ENCODE measurements at regions not wholly inside any gene's neighbourhood (a gene's known extent, or its start where the extent isn't known, plus 50 kb on each side); places are given as distances from the start of the nearest gene placed in this dataset.
"Not testable (repeated sequence)": the region's sequence is repeated elsewhere in the genome, so short reads cannot be mapped to it uniquely, and the experiment has no call there.

DNA sequence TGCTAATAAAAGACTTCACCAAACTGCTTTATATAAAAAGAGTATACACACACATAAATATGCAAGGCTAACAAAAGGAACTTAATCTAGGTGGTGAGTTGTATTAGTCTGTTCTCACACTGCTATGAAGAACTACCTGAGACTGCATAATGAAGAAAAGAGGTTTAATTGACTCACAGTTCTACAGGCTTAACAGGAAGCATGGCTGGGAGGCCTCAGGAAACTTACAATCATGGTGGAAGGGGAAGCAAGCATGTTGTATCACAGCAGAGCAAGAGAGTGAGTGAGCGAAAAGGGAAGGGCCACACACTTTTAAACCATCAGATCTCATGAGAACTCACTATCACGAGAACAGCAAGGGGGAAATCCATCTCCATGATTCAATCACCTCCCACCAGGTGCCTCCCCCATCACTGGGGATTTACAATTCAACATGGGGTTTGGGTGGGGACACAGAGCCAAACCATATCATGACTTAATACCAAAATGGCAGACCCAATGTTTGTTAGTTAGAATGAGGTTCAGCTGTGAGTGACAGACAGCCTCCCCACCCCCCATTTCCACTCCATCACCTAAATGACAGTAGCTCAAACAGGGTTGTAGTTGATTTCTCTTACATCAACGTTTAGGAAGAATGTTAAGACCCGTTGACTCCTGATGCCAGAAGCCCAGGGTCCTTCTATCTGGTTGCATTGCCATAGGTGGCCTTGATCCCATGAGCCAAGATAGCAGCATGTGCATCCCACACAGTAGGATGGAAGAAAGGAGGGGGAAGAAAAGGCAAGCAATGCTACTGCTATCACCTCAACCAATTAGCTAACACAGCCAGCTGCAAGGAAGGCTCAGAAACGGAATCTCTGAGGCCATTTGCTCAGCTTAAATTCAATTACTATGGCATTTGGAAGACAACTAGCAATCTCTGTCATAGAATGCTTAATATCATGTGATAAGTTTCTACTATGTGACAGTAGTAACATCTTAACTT is 77.0 kb downstream of the CCDC71L start:
- no peak for DNase-seq (ENCODE audit: low spot score)

DNA sequence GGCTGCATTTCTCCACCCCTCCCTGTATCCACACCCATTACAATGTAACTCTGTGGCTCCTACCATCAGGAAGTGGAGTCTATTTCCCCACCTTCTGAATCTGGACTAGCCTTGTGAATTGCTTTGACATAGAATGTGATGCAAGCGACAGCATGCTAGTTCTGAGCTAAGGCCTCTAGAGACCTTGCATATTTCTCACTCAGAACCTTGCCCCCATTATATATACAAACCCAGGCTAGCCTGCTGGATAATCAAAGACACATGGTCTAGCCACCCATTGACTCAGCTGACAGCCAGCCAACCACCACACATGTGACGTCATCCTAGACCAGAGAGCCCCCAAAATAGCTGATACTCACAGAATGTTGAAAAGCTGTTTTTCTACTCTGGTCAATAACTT is 77.9 kb downstream of the CCDC71L start:
- no peak for DNase-seq (ENCODE audit: low spot score)

DNA sequence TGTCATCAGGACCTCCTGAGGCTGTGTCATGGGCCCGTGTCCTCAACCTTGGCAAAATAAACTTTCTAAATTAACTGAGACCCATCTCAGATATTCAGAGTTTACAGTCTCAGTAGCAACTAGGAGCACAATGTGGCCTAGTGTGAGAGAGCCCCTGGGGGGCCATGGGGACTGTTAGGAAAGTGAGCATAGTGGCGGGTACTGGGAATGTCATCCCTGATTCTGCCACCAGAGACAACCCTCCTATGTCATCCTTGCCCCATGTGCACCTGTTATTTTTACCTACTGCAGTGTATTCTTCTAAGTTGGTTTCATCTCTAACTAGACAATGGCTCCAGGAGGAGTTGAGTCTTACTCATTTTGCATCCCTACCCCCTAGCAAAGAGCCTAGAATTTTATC is 78.6 kb downstream of the CCDC71L start:
- DNase-seq (ENCODE audit: low spot score) = no peak

GRCh38 chr7:106579086-106579485 is 81.9 kb downstream of the CCDC71L start:
- not testable (repeated sequence) for DNase-seq (ENCODE audit: low spot score)

GRCh38 chr7:106575138-106575823 is 85.7 kb downstream of the CCDC71L start:
- no peak for DNase-seq (ENCODE audit: low spot score)

DNA sequence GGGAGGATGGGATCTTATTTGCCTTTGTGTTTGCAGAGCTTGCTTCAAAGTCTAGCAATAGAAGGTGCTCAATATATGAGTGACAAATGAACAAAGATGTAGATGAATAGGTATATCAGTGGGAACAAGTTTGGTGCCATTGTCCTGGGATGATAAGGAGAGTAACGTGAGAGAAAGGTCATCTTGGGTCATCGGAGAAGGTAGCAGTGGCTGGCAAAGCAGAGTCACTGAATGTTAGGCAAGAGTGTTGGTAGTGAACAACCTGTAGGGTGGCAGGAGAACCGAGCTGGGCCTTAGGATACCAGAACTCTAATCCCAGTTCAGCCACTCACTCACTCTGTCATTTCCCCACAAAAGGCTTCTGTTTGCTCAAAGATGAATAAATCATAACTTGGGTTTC is 87.2 kb downstream of the CCDC71L start:
- no peak for DNase-seq (ENCODE audit: low spot score)

DNA sequence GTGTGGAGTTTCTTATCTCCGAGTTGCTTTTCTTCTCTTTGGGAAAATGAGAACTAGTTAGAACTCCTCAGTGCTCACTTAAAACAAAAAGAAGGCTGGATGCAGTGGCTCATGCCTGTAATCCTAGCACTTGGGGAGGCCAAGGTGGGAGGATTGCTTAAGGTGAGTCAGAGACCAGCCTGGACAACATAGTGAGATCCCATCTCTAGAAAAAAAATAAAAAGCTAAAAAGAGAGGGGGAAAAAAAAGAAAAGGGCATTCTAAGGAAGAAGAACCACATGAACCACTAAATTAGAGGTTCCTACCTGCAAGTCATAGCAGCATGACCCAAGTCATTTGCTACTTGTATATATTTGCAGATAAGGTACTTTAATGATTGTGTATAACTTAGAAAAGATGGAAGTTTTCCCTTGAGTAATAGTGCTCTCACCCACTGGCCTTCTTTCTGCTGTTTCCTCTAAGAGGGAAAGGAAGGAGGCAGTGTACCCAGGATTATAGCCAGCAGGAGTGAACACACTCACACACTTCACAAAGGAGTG is 87.8 kb downstream of the CCDC71L start:
- no peak for DNase-seq (ENCODE audit: low spot score)

- DNase-seq (ENCODE audit: low spot score) = no peak
Observed at GRCh38 chr7:106572394-106573124, 88.4 kb downstream of the CCDC71L start.

DNA sequence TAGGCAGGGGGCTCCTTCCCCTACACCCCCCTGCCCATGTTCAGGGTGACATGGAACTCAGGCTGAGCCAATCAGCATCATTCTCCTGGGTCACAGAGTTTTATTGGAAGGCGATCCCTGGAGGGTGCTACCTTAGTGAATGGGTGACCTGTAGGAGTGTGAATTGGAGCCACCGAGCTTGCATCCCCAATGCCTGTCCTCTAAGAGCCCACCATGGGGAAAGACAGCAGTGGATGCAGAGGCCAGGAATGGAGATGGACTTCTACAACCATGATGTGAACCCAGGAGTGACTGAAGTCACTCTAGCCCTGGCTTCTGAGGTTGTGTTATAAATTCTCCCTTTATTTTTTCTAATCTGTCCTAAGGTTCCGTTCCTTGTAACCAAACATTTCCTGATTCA is 89.4 kb downstream of the CCDC71L start:
- DNase-seq (ENCODE audit: low spot score) = no peak

DNA sequence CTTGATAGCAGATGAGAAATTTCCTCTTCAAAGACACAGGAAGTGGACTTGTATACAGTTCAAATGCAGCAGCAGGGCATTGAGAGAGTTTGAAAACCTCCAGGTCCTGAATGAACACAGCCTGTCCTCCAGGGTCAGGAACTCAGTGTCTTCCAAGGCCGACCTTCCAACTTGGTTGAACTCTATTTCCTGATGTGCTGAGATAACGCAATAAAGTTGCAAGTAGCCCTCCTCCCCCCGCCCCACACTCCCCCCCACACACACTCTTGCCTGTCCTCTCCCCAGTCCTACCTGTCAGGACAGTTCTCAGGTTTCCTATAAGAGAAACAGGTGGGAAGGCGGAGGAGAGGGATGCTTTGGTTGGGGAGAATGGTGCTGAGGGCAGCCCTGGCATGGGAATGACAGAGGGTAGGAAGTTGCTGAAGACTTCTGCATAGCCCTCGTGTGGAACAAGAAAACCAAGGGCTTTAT is 90.0 kb downstream of the CCDC71L start:
- DNase-seq (ENCODE audit: low spot score) = no peak

GRCh38 chr7:106570146-106570545 is 90.8 kb downstream of the CCDC71L start:
- DNase-seq (ENCODE audit: low spot score) = no peak

DNA sequence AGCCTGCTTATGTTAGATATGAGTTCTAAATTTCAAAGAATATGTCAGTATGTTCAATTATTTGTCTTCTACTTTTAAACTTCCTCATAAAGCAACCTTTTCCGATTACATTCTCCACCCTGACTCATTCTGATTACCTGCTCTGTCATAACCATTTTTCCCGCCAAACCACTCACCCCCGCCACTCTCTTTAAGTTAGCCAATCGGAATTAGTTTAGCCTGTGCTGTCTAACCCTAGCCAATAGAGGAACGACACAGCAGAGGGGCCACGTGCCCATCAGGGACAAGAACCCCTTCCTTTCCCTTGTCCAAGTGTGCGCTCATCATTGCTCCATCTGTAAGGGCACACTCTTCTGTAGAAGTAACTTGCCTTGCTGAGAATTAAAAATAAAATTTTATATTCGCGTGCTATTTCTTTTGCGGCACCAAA is 91.4 kb downstream of the CCDC71L start:
- no peak for DNase-seq (ENCODE audit: low spot score)

GRCh38 chr7:106568680-106569499 is 92.1 kb downstream of the CCDC71L start:
- DNase-seq (ENCODE audit: low spot score) = no peak

- DNase-seq (ENCODE audit: low spot score) = no peak
Observed at GRCh38 chr7:106568002-106568679, 92.8 kb downstream of the CCDC71L start.

DNA sequence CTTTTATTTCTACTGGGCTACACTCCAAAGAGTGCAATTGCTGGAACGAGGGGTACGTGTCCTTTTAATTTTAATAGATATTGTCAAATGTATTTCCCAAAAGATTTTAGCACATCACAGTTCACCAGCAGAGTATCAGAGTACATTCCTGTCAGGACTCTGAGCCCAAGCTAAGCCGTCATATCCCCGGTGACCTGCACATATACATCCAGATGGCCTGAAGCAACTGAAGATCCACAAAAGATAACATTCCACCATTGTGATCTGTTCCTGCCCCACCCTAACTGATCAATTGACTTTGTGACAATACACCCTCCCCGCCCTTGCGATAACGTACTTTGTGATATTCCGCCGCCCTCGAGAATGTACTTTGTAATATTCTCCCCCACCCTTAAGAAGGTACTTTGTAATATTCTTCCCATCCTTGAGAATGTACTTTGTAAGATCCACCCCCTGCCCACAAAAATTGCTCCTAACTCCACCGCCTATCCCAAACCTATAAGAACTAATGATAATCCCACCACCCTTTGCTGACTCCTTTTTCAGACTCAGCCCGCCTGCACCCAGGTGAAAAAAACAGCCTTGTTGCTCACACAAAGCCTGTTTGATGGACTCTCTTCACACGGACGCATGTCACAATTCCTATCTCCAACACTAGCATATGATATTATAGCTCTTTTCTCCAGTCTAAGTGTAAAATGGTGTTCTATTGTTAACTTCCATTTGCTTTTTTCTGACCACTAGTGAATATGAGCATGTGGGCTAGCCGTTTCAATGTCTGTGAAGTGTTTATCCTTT is 93.6 kb downstream of the CCDC71L start:
- not testable (repeated sequence) for DNase-seq (ENCODE audit: low spot score)

- DNase-seq (ENCODE audit: low spot score) = no peak
Observed at GRCh38 chr7:106566672-106567071, 94.3 kb downstream of the CCDC71L start.

- DNase-seq (ENCODE audit: low spot score) = no peak
Observed at GRCh38 chr7:106566196-106566595, 94.8 kb downstream of the CCDC71L start.

- DNase-seq (ENCODE audit: low spot score) = no peak
Observed at GRCh38 chr7:106565428-106565827, 95.5 kb downstream of the CCDC71L start.

GRCh38 chr7:106563466-106564150 is 97.3 kb downstream of the CCDC71L start:
- no peak for DNase-seq (ENCODE audit: low spot score)

Data from ureter (tissue), 1 donor.